ENCODE measurements at regions not wholly inside any gene's neighbourhood (a gene's known extent, or its start where the extent isn't known, plus 50 kb on each side); places are given as distances from the start of the nearest gene placed in this dataset.
"Not testable (repeated sequence)": the region's sequence is repeated elsewhere in the genome, so short reads cannot be mapped to it uniquely, and the experiment has no call there.

- DNase-seq = no peak
These were observed 54.9 kb upstream of the NBPF3 start for GRCh38 chr1:21385022-21385421.

GRCh38 chr1:21384620-21385019 is 55.3 kb upstream of the NBPF3 start:
- DNase-seq = no peak

- no peak for DNase-seq
These were observed 56.0 kb upstream of the NBPF3 start for GRCh38 chr1:21383785-21384401.

GRCh38 chr1:21381354-21381753 is 58.6 kb upstream of the NBPF3 start:
- no peak for DNase-seq

GRCh38 chr1:21380147-21380546 is 59.8 kb upstream of the NBPF3 start:
- DNase-seq = not testable (repeated sequence)

GRCh38 chr1:21379571-21379970 is 60.4 kb upstream of the NBPF3 start:
- DNase-seq = no peak

- no peak for DNase-seq
These were observed 61.0 kb upstream of the NBPF3 start for GRCh38 chr1:21378705-21379494.

GRCh38 chr1:21372383-21372782 is 67.6 kb upstream of the NBPF3 start:
- no peak for DNase-seq

GRCh38 chr1:21369905-21370304 is 70.0 kb upstream of the NBPF3 start:
- DNase-seq = no peak

- DNase-seq = peak; percentile 52
These were observed 71.2 kb upstream of the NBPF3 start for GRCh38 chr1:21368515-21369289.

- not testable (repeated sequence) for DNase-seq
These were observed 71.9 kb upstream of the NBPF3 start for GRCh38 chr1:21367973-21368514.

GRCh38 chr1:21366288-21366687 is 73.6 kb upstream of the NBPF3 start:
- no peak for DNase-seq

GRCh38 chr1:21365036-21365435 is 74.8 kb upstream of the ECE1 start:
- DNase-seq = no peak

GRCh38 chr1:21362096-21362495 is 71.8 kb upstream of the ECE1 start:
- no peak for DNase-seq

GRCh38 chr1:21361506-21361905 is 71.2 kb upstream of the ECE1 start:
- DNase-seq = no peak

GRCh38 chr1:21357161-21357560 is 66.9 kb upstream of the ECE1 start:
- no peak for DNase-seq

- DNase-seq = no peak
These were observed 65.7 kb upstream of the ECE1 start for GRCh38 chr1:21355956-21356355.

GRCh38 chr1:21352586-21352985 is 62.3 kb upstream of the ECE1 start:
- no peak for DNase-seq

GRCh38 chr1:21351901-21352300 is 61.6 kb upstream of the ECE1 start:
- no peak for DNase-seq

GRCh38 chr1:21350202-21350885 is 60.1 kb upstream of the ECE1 start:
- DNase-seq = no peak

GRCh38 chr1:21349693-21350092 is 59.4 kb upstream of the ECE1 start:
- DNase-seq = no peak

GRCh38 chr1:21347072-21347581 is 56.9 kb upstream of the ECE1 start:
- DNase-seq = no peak

Data from amniotic stem cell (primary cell).